Lung (tissue), 11 donors: ENCODE measurements at regions not wholly inside any gene's neighbourhood (a gene's known extent, or its start where the extent isn't known, plus 50 kb on each side); places are given as distances from the start of the nearest gene placed in this dataset.

Experiments
- ATAC-seq: fragments of 200-7000 bp; cut with Tn5 transposase; one replicate; pipeline ENCODE4 v1.9.1; 2020; ENCODE audit warnings: moderate number of reproducible peaks; ENCODE audit not compliant: insufficient read depth, low FRiP score
- DNase-seq, 3 donors: peaks; one replicate each; pipeline ENCODE4 v3.0.0-alpha.2; 2013 to 2017
- H3K27ac ChIP-seq, 2 donors: one replicate each; pipeline ENCODE4 v1.5.1; 2013; ENCODE audit warnings: mild to moderate bottlenecking in 2 of 2, moderate library complexity in 2 of 2, control low read depth in 1 of 2, inconsistent platforms in 1 of 2, low read depth in 1 of 2, low read length in 1 of 2
- H3K27me3 ChIP-seq, 3 donors: one replicate each; pipeline ENCODE4 v1.5.1; 2013; ENCODE audit warnings: low read length in 2 of 3; ENCODE audit not compliant: control insufficient read depth in 3 of 3, insufficient read depth in 3 of 3
- H3K36me3 ChIP-seq, 4 donors: one replicate each; pipeline ENCODE4 v1.5.1; 2013; ENCODE audit warnings: low read length in 4 of 4, mild to moderate bottlenecking in 1 of 4, moderate library complexity in 1 of 4; ENCODE audit not compliant: control insufficient read depth in 4 of 4, insufficient read depth in 4 of 4
- H3K4me1 ChIP-seq, 5 donors: one replicate each; pipeline ENCODE4 v1.5.1; 2013; ENCODE audit warnings: low read length in 5 of 5, mild to moderate bottlenecking in 2 of 5, moderate library complexity in 1 of 5; ENCODE audit not compliant: control insufficient read depth in 5 of 5, insufficient read depth in 5 of 5
- H3K4me3 ChIP-seq: one replicate; pipeline ENCODE4 v1.5.1; 2013; ENCODE audit warnings: mild to moderate bottlenecking, control low read depth, moderate library complexity
- H3K9ac ChIP-seq, 2 donors: one replicate each; pipeline ENCODE4 v1.5.1; 2013; ENCODE audit warnings: low read length in 2 of 2, control low read depth in 1 of 2; ENCODE audit not compliant: insufficient read depth in 1 of 2
- H3K9me3 ChIP-seq, 4 donors: one replicate each; pipeline ENCODE4 v1.5.1; 2013; ENCODE audit warnings: low read length in 3 of 4, mild to moderate bottlenecking in 1 of 4, moderate library complexity in 1 of 4; ENCODE audit not compliant: control insufficient read depth in 4 of 4, insufficient read depth in 3 of 4
- CTCF ChIP-seq: IDR thresholded peaks from 2 replicates; pipeline ENCODE4 v1.5.1; 2012; ENCODE audit warnings: mild to moderate bottlenecking; ENCODE audit errors: control extremely low read depth, extremely low read depth
- WGBS, 2 donors: extraction: QIAGEN DNeasy Blood & Tissue Kit; methylation state at CpG; one replicate each; pipeline ENCODE4 v1.1.7; 2013; 5-methylcytosine and 5-hydroxymethylcytosine counted together
- donor health status: control.
- donor health status: control.
- donor health status: Bipolar disorder and iron deficiency.
- donor health status: healthy.
- donor health status: DM: yes; HTN: yes; CAD: no.

DNA sequence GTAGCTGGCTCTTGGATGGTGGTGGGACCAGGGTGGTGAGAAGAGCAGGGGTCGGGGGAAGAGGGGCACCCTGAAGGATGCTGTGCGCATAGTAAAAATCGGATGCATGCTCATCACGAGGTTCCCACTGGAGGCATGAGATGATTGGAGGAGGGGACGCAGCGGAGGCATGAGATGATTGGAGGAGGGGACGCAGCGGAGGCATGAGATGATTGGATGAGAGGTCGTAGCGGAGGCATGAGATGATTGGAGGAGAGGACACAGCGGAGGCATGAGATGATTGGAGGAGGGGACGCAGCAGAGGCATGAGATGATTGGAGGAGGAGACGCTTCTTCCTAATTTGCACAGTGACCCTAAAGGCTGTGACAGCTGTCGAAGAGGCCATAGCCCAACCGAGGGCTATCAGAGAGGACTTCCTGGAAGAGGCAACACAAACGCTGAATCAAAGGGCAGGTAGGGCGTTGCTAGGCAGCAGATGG lies 106.7 kb downstream of the ADRA2C start:
- no peak for ATAC-seq
- Histone ChIP-seq H3K4me1 (no peaks in the 10 kb centered on the region), H3K9ac (no peak overlapping the region), H3K27me3 (peaks cover 8 to 74% (median 36%) of the 10 kb centered on the region in 3 donors), H3K4me3 (no peak overlapping the region), H3K36me3 (no peaks in the 10 kb centered on the region), H3K27ac (no peak overlapping the region), H3K9me3 (peaks cover 0 to 12% (median 0%) of the 10 kb centered on the region in 4 donors)
- no peak for TF ChIP-seq CTCF
- DNase-seq: no peak
- 64 to 67% methylated on average over 17 of the region's 17 CpGs for WGBS, 2 donors

DNA sequence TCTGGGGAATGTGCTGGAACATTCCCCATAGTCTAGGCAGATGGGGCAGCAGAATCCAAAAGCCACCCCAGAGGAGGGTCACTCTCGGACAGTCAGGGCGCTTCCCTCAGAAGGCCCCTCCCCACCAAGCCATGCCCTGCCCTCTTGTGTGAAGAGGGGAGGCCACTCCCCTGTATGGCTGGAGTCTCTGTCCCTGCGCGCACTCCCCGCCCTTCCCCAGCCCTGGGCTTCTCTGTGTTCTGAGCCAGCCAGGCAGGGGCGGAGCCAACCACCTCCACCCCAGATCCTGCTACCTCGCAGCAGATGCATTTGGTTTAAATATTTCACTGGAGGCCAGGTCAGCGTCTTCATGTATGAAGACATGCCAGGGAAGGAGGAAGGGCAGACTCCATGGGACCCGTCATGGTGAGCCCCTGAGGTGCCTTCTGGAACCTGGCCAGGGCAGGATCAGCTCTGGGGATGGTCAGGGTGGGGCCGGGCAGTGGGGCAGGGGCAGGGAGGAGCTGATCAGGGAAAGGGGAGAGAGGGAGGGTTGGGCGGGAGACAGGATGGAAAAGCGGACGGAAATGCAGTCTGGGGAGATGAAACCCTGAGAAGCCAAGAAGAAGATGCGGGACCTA lies 107.3 kb downstream of the ADRA2C start:
- ATAC-seq (no peak), DNase-seq (no peak)
- no peak for TF ChIP-seq CTCF
- Histone ChIP-seq H3K27ac (no peak overlapping the region), H3K4me3 (no peak overlapping the region), H3K36me3 (no peaks in the 10 kb centered on the region), H3K27me3 (peaks cover 10 to 80% (median 40%) of the 10 kb centered on the region in 3 donors), H3K9me3 (peaks cover 0 to 14% (median 0%) of the 10 kb centered on the region in 4 donors), H3K4me1 (no peaks in the 10 kb centered on the region), H3K9ac (no peak overlapping the region)
- WGBS, 2 donors: 23 to 25% methylated on average over 12 to 14 of the region's 14 CpGs

GRCh38 chr4:3874028-3874415 lies 107.8 kb downstream of the ADRA2C start:
- Histone ChIP-seq H3K27me3 (peaks cover 13 to 84% (median 45%) of the 10 kb centered on the region in 3 donors), H3K4me3 (no peak overlapping the region), H3K27ac (no peak overlapping the region), H3K36me3 (no peaks in the 10 kb centered on the region), H3K4me1 (no peaks in the 10 kb centered on the region), H3K9ac (no peak overlapping the region), H3K9me3 (peaks cover 0 to 14% (median 0%) of the 10 kb centered on the region in 4 donors)
- WGBS, 2 donors: 72 to 84% methylated on average over 16 of the region's 16 CpGs
- TF ChIP-seq CTCF: no peak
- no peak for ATAC-seq
- DNase-seq: no peak
